ENCODE measurements at regions not wholly inside any gene's neighbourhood (a gene's known extent, or its start where the extent isn't known, plus 50 kb on each side); places are given as distances from the start of the nearest gene placed in this dataset.
"Not testable (repeated sequence)": the region's sequence is repeated elsewhere in the genome, so short reads cannot be mapped to it uniquely, and the experiment has no call there.

GRCh38 chr2:156237558-156237957, 95.0 kb downstream of the NR4A2 start:
- no peaks in the 10 kb centered on the region for H4K20me1 ChIP-seq (ENCODE audit: control insufficient read depth, extremely low read depth, insufficient read depth, low read length)
- H3K9ac ChIP-seq (ENCODE audit: insufficient read depth, low read length), result no peak overlapping the region
- no peak overlapping the region for H2AFZ ChIP-seq (ENCODE audit: low read length)
- H3K36me3 ChIP-seq (ENCODE audit: control insufficient read depth, insufficient read depth, low read length), result no peaks in the 10 kb centered on the region
- H3K79me2 ChIP-seq (ENCODE audit: control insufficient read depth, insufficient read depth, low read length), result no peaks in the 10 kb centered on the region
- no peak overlapping the region for H3K4me2 ChIP-seq (ENCODE audit: extremely low read depth, insufficient read depth, low read length)
- no peak for TF ChIP-seq CTCF (conservative IDR thresholded peaks at IDR 0.05 in 1 of 2, IDR thresholded peaks at IDR 0.05 in 1 of 2; ENCODE audit: low read depth in 1 of 2, low read length in 2 of 2)
- no peak for TF ChIP-seq EZH2 (IDR thresholded peaks at IDR 0.05; ENCODE audit: low read length, missing control alignments)
- H3K9me3 ChIP-seq (ENCODE audit: control insufficient read depth, insufficient read depth, low read depth, low read length), result no peaks in the 10 kb centered on the region
- no peaks in the 10 kb centered on the region for H3K4me1 ChIP-seq (ENCODE audit: control insufficient read depth, extremely low read depth, insufficient read depth, low read length)
- DNase-seq (ENCODE audit: low read depth in 2 of 2), result no peak
- H3K27me3 ChIP-seq (ENCODE audit: control insufficient read depth, insufficient read depth, low read length), result no peaks in the 10 kb centered on the region
- H3K27ac ChIP-seq (ENCODE audit: insufficient read depth, low read length), result no peak overlapping the region
- no peak overlapping the region for H3K4me3 ChIP-seq (replicated peaks in 1 of 4; ENCODE audit: control extremely low read depth in 1 of 4, insufficient read depth in 1 of 4, low read depth in 3 of 4, low read length in 4 of 4)

DNA sequence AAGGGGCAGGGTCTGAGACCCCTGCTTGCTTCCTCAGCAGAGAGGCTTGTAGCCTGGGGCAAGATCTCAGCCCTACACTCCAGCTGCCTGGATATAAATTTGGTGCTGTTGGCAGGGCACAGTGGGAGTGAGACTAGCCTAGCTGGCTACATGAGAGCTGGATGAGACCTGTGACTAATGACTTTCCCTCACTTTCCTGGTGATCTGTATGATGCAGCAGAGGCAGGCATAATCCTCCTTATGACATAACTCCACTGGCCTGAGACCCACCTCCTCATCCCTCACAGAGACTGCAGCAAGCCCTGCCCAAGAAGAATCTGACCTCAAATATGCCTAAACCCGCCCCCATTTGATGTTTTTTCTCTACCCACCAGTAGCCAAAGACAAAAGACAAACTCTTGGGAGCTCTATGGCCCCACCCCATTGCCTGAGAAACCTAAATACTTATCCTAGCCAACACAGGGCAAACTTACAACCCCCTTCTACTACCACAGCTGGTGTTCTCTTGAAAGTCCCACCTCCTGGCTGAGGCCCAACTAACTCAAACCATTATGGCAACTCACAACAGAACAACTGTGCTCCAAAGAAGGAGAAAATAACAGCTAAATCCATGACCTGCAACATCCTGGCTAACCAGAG, 102.7 kb downstream of the NR4A2 start:
- Histone ChIP-seq H3K27ac (ENCODE audit: insufficient read depth, low read length) (no peak overlapping the region), H3K4me1 (ENCODE audit: control insufficient read depth, extremely low read depth, insufficient read depth, low read length) (no peaks in the 10 kb centered on the region), H4K20me1 (ENCODE audit: control insufficient read depth, extremely low read depth, insufficient read depth, low read length) (no peaks in the 10 kb centered on the region), H3K4me2 (ENCODE audit: extremely low read depth, insufficient read depth, low read length) (no peak overlapping the region), H3K79me2 (ENCODE audit: control insufficient read depth, insufficient read depth, low read length) (no peaks in the 10 kb centered on the region), H3K36me3 (ENCODE audit: control insufficient read depth, insufficient read depth, low read length) (no peaks in the 10 kb centered on the region), H3K4me3 (replicated peaks in 1 of 4; ENCODE audit: control extremely low read depth in 1 of 4, insufficient read depth in 1 of 4, low read depth in 3 of 4, low read length in 4 of 4) (no peak overlapping the region), H3K27me3 (ENCODE audit: control insufficient read depth, insufficient read depth, low read length) (no peaks in the 10 kb centered on the region), H3K9ac (ENCODE audit: insufficient read depth, low read length) (no peak overlapping the region), H2AFZ (ENCODE audit: low read length) (no peak overlapping the region), H3K9me3 (ENCODE audit: control insufficient read depth, insufficient read depth, low read depth, low read length) (no peaks in the 10 kb centered on the region)
- TF ChIP-seq CTCF (conservative IDR thresholded peaks at IDR 0.05 in 1 of 2, IDR thresholded peaks at IDR 0.05 in 1 of 2; ENCODE audit: low read depth in 1 of 2, low read length in 2 of 2), result no peak
- TF ChIP-seq EZH2 (IDR thresholded peaks at IDR 0.05; ENCODE audit: low read length, missing control alignments), result no peak
- peak in 1 of 2 donors; percentile 17 for DNase-seq (ENCODE audit: low read depth in 2 of 2)

GRCh38 chr2:156223328-156223727, 109.2 kb downstream of the NR4A2 start:
- H3K27me3 ChIP-seq (ENCODE audit: control insufficient read depth, insufficient read depth, low read length); H3K4me1 ChIP-seq (ENCODE audit: control insufficient read depth, extremely low read depth, insufficient read depth, low read length); DNase-seq (ENCODE audit: low read depth in 2 of 2); H3K9ac ChIP-seq (ENCODE audit: insufficient read depth, low read length); H3K4me3 ChIP-seq (replicated peaks in 1 of 4; ENCODE audit: control extremely low read depth in 1 of 4, insufficient read depth in 1 of 4, low read depth in 3 of 4, low read length in 4 of 4); H3K9me3 ChIP-seq (ENCODE audit: control insufficient read depth, insufficient read depth, low read depth, low read length); H3K4me2 ChIP-seq (ENCODE audit: extremely low read depth, insufficient read depth, low read length); H3K79me2 ChIP-seq (ENCODE audit: control insufficient read depth, insufficient read depth, low read length); H2AFZ ChIP-seq (ENCODE audit: low read length); H3K36me3 ChIP-seq (ENCODE audit: control insufficient read depth, insufficient read depth, low read length); H3K27ac ChIP-seq (ENCODE audit: insufficient read depth, low read length); H4K20me1 ChIP-seq (ENCODE audit: control insufficient read depth, extremely low read depth, insufficient read depth, low read length): not testable (repeated sequence)

Data from fibroblast of lung (primary cell).